Skeletal muscle tissue (tissue), 3 donors: ENCODE measurements at regions not wholly inside any gene's neighbourhood (a gene's known extent, or its start where the extent isn't known, plus 50 kb on each side); places are given as distances from the start of the nearest gene placed in this dataset.
A peak's percentile ranks its signal among the peaks of the same experiment; 100 is the strongest.

Source experiments
- H3K27ac ChIP-seq: one replicate; pipeline ENCODE4 v1.7.0; 2013; ENCODE audit warnings: mild to moderate bottlenecking, low read depth, low read length, inconsistent platforms
- H3K27me3 ChIP-seq, 3 donors: one replicate each; pipeline ENCODE4 v1.7.0; 2013; ENCODE audit warnings: low read length in 3 of 3; ENCODE audit not compliant: control insufficient read depth in 3 of 3, insufficient read depth in 3 of 3
- H3K36me3 ChIP-seq, 3 donors: one replicate each; pipeline ENCODE4 v1.7.0; 2013; ENCODE audit warnings: low read length in 3 of 3; ENCODE audit not compliant: control insufficient read depth in 3 of 3, insufficient read depth in 3 of 3
- H3K4me1 ChIP-seq, 3 donors: one replicate each; pipeline ENCODE4 v1.7.0; 2013; ENCODE audit warnings: low read length in 3 of 3, mild to moderate bottlenecking in 3 of 3; ENCODE audit not compliant: control insufficient read depth in 3 of 3, insufficient read depth in 3 of 3
- H3K4me3 ChIP-seq, 3 donors: one replicate each; pipeline ENCODE4 v1.7.0; 2013; ENCODE audit warnings: low read length in 3 of 3
- H3K9ac ChIP-seq, 3 donors: one replicate each; pipeline ENCODE4 v1.7.0; 2013; ENCODE audit warnings: low read length in 3 of 3, mild to moderate bottlenecking in 3 of 3, moderate library complexity in 2 of 3, low read depth in 1 of 3
- H3K9me3 ChIP-seq, 3 donors: one replicate each; pipeline ENCODE4 v1.7.0; 2013; ENCODE audit warnings: low read length in 3 of 3; ENCODE audit not compliant: control insufficient read depth in 3 of 3
- donor health status: Osteomylitis.

- no peaks in the 10 kb centered on the region for H3K27me3 ChIP-seq
- H3K9ac ChIP-seq: no peak overlapping the region
- no peaks in the 10 kb centered on the region for H3K9me3 ChIP-seq
- no peaks in the 10 kb centered on the region for H3K4me1 ChIP-seq
- H3K36me3 ChIP-seq: no peaks in the 10 kb centered on the region
- no peak overlapping the region for H3K27ac ChIP-seq
- no peak overlapping the region for H3K4me3 ChIP-seq
Observed at GRCh38 chr20:57891014-57891413, 181.2 kb upstream of the PMEPA1 start.

DNA sequence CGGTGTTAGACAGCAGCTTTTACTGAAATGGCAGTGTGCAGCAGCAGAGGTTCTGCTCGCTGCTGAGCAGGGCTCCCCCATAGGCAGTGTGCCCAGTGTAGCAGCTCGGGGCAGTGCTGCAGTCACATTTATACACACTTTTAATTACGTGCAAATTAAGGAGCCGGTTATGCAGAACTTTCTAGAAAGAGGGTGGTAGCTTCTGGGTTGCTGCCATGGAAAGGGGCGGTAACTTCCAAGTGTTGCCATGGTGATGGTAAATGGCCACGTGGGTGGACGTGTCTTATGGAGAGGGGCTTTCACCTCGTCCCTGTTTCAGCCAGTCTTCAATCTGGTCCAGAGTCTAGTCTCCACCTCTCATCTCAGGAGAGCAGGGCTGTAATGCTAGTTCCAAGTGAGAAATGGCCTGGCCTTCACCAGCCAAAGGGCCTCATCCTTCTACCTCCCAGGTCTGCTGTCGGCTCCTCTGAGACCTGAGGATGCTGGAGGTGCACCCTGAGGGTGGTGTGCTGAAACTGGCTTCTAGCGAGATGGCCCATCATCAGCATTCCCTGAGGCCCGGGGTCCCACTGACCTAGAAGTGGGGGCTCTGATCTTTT lies 180.5 kb upstream of the PMEPA1 start:
- H3K36me3 ChIP-seq: no peaks in the 10 kb centered on the region
- no peak overlapping the region for H3K4me3 ChIP-seq
- H3K27me3 ChIP-seq: no peaks in the 10 kb centered on the region
- H3K27ac ChIP-seq: no peak overlapping the region
- H3K9me3 ChIP-seq: no peaks in the 10 kb centered on the region
- no peaks in the 10 kb centered on the region for H3K4me1 ChIP-seq
- H3K9ac ChIP-seq: no peak overlapping the region

DNA sequence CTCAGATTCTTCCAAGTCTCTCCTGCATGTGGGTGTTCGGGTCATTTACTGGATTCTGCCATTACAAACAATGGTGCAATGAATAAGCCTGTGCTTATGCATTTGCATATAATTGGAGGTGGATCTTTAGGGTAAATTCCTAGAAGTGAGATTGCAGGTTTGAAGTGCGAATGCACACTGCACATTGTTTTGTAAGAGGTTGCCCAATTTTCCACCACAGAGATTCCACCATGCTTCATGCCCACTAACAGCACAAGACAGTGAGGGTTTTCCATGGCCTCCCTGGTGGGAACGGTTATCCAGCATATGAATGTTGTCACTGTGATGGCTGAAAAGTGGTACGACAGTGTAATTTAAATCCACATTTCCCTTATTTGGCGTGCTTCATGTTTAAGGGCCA lies 178.8 kb upstream of the PMEPA1 start:
- Histone ChIP-seq H3K27ac (no peak overlapping the region), H3K27me3 (no peaks in the 10 kb centered on the region), H3K36me3 (no peaks in the 10 kb centered on the region), H3K9ac (no peak overlapping the region), H3K4me1 (no peaks in the 10 kb centered on the region), H3K4me3 (no peak overlapping the region), H3K9me3 (no peaks in the 10 kb centered on the region)

GRCh38 chr20:57884956-57885355 lies 175.1 kb upstream of the PMEPA1 start:
- no peak overlapping the region for H3K9ac ChIP-seq
- H3K27me3 ChIP-seq: peaks cover 0 to 3% (median 0%) of the 10 kb centered on the region in 3 donors
- peaks cover 3 to 12% (median 3%) of the 10 kb centered on the region in 3 donors for H3K4me1 ChIP-seq
- H3K36me3 ChIP-seq: no peaks in the 10 kb centered on the region
- H3K27ac ChIP-seq: no peak overlapping the region
- H3K9me3 ChIP-seq: no peaks in the 10 kb centered on the region
- H3K4me3 ChIP-seq: no peak overlapping the region

- H3K9ac ChIP-seq: no peak overlapping the region
- H3K36me3 ChIP-seq: no peaks in the 10 kb centered on the region
- H3K27ac ChIP-seq: no peak overlapping the region
Observed at GRCh38 chr20:57883761-57884160, 173.9 kb upstream of the PMEPA1 start.

DNA sequence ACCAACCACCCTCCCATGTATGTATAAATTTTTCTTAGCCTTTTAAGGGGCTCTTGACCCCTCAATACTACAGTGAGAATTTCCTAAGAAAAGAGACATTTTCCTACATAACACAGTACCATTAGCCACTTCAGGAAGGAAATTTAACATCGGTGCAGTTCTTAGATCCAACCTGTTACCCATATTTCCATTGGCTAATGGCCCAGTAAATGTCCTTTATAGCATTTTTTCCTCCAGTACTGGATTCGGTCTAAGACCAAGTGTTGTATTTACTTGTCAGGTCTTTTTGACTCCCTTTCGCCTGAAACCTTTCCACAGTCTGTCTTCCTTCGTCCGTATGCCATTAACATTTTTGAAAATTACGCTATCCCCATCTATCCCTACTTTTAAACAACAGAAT lies 173.4 kb upstream of the PMEPA1 start:
- H3K27ac ChIP-seq: no peak overlapping the region
- H3K9ac ChIP-seq: no peak overlapping the region
- no peaks in the 10 kb centered on the region for H3K36me3 ChIP-seq
- H3K27me3 ChIP-seq: peaks cover 2 to 8% (median 3%) of the 10 kb centered on the region in 3 donors
- no peaks in the 10 kb centered on the region for H3K9me3 ChIP-seq
- H3K4me1 ChIP-seq: peaks cover 3 to 12% (median 3%) of the 10 kb centered on the region in 3 donors
- no peak overlapping the region for H3K4me3 ChIP-seq

More at GRCh38 chr20:57883761-57884160, 173.9 kb upstream of the PMEPA1 start:
- Histone ChIP-seq H3K4me1 (peaks cover 3 to 12% (median 3%) of the 10 kb centered on the region in 3 donors), H3K4me3 (no peak overlapping the region), H3K27me3 (peaks cover 2 to 7% (median 3%) of the 10 kb centered on the region in 3 donors), H3K9me3 (no peaks in the 10 kb centered on the region)

- Histone ChIP-seq H3K27me3 (peaks cover 2 to 8% (median 3%) of the 10 kb centered on the region in 3 donors), H3K9me3 (no peaks in the 10 kb centered on the region), H3K9ac (no peak overlapping the region), H3K27ac (no peak overlapping the region), H3K4me1 (peaks cover 3 to 12% (median 3%) of the 10 kb centered on the region in 3 donors), H3K36me3 (no peaks in the 10 kb centered on the region), H3K4me3 (no peak overlapping the region)
Observed at GRCh38 chr20:57882451-57883161, 172.8 kb upstream of the PMEPA1 start.

- no peak overlapping the region for H3K4me3 ChIP-seq
- peaks cover 3 to 12% (median 3%) of the 10 kb centered on the region in 3 donors for H3K4me1 ChIP-seq
- H3K9me3 ChIP-seq: no peaks in the 10 kb centered on the region
- H3K36me3 ChIP-seq: no peaks in the 10 kb centered on the region
- no peak overlapping the region for H3K9ac ChIP-seq
- H3K27ac ChIP-seq: no peak overlapping the region
- peaks cover 2 to 8% (median 3%) of the 10 kb centered on the region in 3 donors for H3K27me3 ChIP-seq
Observed at GRCh38 chr20:57881466-57882385, 171.9 kb upstream of the PMEPA1 start.

DNA sequence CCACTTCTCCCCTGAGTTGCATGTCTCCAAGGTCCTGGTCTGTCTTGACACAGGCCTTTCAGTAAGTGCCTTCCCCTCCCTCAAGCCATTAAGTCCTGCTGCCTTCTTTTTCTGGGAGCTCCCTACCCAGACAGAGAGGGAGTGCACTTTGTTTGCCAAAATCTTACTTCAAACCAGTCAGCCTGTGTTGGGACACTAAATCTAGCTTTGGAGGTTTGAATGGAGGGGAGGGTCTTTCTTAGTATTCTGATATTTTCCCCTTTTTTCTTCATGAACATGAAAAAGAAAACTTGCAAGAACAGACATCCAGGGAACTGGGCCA lies 170.7 kb upstream of the PMEPA1 start:
- no peak overlapping the region for H3K4me3 ChIP-seq
- H3K27ac ChIP-seq: peak overlapping the region; percentile 36

More for the DNA sequence above, 170.7 kb upstream of the PMEPA1 start:
- peaks cover 3 to 12% (median 3%) of the 10 kb centered on the region in 3 donors for H3K4me1 ChIP-seq
- H3K9me3 ChIP-seq: no peaks in the 10 kb centered on the region
- peaks cover 2 to 8% (median 3%) of the 10 kb centered on the region in 3 donors for H3K27me3 ChIP-seq
- H3K9ac ChIP-seq: no peak overlapping the region
- H3K36me3 ChIP-seq: no peaks in the 10 kb centered on the region
